HG03575 (cell line): ENCODE measurements at regions not wholly inside any gene's neighbourhood (a gene's known extent, or its start where the extent isn't known, plus 50 kb on each side); places are given as distances from the start of the nearest gene placed in this dataset.

ENCODE experiments used
- ATAC-seq: cut with Tn5 transposase; IDR thresholded peaks from one replicate; pipeline ENCODE4 v1.9.1; 2021; ENCODE audit not compliant: unreplicated experiment, insufficient number of reproducible peaks, low FRiP score; ENCODE audit errors: extremely low read depth

DNA sequence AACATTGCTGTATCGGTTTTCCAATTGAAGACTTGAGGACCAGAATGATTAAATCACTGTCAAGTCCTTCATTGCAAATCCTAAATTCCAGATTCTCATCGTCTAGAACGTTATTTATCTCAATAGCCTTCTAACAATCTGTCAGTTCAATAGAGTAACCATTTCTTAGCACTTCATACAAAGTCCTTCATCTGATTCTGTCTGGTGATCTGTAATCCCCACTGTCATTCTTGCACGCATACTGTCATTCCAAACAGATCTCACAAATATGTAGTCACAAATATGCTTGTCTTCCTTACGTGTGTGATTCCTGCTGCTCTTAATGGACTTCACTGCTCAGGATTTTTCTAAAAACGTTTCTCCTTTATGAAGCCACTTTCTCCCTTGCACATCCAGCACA lies 1197.5 kb downstream of the EFNB2 start:
- no peak for ATAC-seq

DNA sequence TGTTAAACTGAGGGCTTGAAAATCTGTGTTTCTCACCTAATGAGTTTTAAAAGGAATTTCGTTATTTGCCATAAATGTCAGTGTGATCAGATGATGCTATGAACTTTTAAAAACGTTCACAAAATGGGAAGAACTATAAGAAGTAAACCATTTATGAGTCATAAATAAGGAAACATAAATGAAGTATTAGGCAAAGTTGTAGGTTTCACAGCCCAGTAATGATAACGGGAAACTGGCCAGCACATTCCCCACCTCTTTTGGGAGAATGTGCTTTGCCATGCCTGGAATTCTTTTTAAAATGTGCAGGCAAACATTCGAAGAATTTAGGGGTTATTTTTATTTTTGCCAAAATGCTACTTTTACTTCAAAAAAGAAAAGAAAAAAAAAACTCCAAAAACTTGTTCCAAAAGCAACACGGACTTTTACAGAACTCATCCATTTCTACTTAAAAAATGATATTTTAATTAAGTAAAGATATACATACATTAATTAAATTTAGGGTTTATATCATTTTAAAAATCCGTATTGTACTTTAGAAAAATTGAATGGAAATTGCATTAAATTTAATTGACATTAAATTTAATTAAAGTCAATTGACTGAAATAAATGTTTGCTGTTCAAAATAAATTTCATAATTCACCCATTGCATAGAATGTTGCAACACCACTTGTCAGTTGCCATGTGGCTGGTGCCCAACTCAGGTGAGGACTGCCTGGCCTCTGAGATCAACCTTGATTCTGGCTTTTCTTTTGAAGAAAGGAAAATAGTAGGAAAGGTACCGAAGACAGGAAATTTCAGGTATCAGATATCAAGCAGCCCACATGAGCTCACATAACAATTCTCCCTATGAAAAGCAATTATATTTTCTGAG lies 1198.5 kb downstream of the EFNB2 start:
- no peak for ATAC-seq

DNA sequence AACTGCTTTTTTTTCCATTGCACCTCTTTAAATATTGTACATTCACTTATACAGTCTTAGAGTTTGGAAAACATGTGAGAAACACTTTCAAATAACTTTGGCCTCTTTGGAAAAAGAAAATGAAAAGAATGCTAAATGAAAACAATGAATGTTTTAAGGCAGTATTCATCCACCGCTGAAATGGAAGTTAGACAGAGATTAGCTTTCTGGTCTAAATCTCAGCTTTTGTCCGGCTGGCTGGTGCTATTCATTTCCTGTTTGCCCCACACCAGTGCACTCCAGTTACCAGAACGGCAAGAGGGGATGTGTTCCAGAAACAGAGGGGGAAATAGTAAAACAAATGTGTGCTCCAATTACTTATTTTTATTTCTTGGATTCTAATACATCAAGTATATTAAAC lies 1201.3 kb downstream of the EFNB2 start:
- ATAC-seq = no peak

GRCh38 chr13:105333416-105333815 lies 1202.0 kb downstream of the EFNB2 start:
- ATAC-seq = no peak

DNA sequence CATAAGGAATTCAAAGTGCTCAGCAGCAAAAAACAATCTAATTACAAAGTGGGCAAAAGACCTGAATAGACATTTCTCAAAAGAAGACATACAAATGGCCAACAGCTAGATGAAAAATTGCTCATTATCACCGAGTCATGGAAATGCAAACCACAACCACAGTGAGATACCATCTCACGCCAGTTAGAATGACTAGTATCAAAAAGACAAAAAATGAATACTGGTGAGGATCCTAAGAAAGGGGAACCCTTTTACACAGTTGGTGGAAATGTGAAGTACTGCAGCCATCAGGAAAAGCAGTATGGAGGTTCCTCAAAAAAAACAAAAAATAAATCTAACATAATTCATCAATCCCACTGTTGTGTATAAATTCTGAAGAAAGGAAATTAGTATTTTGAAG lies 1206.1 kb downstream of the EFNB2 start:
- ATAC-seq = no peak

DNA sequence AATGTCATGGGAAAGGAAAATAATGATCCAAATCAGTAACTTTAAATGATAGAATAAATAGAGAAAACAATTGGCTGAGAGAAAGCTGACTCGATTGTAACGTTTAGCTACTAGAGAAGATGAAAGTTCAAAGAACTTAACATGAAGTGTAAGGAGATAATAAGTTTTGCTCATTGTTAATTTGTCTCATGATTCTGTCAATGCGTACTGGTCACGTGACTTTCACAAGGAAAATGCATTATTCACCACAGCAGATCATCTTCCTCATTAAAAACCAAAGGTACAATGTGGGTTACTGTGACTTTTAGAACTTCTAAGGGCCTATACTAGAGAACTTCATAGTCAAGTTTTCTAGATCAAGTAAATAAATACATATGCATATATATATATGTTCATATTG lies 1207.2 kb downstream of the EFNB2 start:
- ATAC-seq = no peak

DNA sequence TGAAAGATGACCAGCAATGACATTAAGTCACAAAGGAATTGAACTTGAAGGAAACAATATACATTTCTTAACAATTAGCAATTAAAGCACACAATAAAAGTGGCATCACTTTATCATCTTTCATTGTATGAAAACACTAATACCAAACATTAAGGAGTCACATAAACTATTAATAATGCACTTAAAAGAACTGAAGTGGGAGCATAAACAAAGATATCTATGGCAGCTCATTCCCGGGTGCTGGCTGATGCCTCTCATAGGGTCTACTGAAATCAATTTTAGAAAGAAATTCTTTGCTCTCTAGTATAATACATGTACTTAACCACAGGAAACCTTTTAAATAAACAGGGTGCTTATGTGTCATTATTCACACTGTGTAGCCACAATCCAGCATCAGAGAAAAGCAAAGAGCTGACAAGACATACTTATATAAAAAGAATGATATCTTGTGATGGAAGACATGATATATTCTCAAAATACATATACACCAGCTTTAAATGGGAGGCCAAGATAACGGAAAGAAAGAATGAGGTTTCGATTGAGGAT lies 1207.8 kb downstream of the EFNB2 start:
- ATAC-seq = no peak

- no peak for ATAC-seq
Observed at GRCh38 chr13:105319875-105320274, 1215.6 kb downstream of the EFNB2 start.

GRCh38 chr13:105316731-105317130 lies 1218.7 kb downstream of the EFNB2 start:
- no peak for ATAC-seq

- no peak for ATAC-seq
Observed at GRCh38 chr13:105312906-105313305, 1222.6 kb downstream of the EFNB2 start.

GRCh38 chr13:105311094-105311493 lies 1224.4 kb downstream of the EFNB2 start:
- no peak for ATAC-seq

DNA sequence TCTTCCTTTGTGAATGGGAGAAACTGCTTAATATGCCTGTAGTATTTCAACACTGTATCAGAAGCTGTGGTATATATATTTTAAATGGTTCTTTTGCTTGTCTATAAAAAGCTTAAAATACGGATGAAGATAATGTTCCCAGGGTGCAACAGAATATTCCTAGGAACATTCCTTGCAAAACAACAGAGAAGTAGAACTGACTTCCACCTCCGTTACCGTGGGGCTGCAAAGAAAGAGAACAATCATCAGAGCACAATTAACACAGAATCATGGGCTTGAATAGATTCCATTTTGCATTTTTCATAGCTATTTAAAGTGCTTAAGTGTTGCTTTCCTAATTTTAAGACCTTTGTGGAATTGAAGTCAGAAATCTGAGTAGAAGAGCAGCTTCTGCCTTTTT lies 1227.7 kb downstream of the EFNB2 start:
- ATAC-seq = no peak

DNA sequence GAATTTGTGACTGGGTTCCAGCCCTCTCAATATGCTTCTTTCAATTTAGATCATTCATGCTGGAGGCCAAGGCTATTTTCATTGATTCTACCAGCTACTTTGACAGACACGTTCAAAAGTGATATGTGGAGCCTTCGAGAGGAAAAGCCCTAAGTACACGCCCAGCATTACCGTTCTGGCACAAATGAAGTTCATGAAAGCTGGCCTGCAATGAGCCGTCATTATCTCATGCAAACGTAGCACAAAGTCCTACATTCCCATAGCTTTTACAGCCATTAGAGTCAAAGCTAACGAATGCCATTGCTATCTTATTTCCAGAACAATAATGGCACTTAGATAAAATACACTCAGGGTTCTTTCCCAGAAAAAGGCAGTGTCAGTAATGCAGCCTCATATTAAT lies 1237.6 kb downstream of the EFNB2 start:
- no peak for ATAC-seq

DNA sequence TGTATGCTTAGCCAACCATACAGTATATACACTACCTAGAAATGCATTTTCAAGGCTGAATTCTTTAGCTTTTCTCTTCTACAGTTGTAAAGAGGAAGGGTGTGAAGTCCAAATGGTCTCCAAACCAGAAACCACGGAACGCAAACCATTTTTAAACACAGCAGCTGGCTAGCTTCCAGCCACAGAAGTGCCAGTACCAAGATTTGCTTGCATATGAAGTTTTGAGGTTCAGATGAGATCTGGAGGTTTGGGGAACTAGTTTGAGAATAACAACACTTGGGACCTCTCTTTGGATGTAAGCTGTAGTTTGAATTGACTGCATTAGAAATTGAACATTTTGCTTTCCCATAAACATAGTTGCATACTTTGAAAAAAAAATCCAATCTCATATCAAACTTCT lies 1243.5 kb downstream of the EFNB2 start:
- no peak for ATAC-seq

DNA sequence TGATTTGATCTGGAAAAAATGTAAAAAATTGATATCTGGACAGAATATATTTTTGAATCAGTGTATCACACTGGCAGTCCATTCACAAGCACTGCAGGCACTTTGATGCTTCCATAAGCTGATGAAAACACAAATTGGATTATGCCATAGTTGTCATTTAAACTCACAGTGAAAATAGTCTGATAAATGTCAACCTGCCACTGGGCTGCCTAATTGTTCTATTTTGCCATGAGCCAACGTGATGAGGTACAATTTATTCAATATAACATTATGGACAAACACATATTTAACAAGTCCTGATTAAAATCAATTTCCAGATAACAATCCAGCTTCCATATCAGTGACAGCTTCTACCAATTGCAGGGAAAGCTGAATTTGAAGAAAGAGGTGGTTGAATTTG lies 1244.9 kb downstream of the EFNB2 start:
- no peak for ATAC-seq

DNA sequence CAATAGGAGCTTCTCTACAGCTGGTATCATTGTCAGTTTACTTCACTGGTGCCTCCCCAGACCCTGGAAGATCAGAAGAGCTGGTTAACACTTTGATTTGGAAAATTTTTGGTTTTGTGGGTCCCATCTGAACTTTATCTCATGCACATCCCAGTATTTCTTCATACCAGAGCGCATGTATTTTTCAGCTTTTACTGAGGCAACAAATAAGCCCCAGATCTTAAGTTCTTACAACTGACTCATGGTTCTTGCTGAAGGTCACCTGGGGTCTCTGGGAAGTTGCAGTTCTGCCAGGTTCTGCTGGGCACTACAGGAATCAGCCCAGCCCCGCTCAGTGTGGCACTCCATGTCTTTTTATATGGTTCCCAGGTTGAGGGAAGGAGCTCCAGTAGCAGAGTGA lies 1249.9 kb downstream of the EFNB2 start:
- ATAC-seq = no peak

DNA sequence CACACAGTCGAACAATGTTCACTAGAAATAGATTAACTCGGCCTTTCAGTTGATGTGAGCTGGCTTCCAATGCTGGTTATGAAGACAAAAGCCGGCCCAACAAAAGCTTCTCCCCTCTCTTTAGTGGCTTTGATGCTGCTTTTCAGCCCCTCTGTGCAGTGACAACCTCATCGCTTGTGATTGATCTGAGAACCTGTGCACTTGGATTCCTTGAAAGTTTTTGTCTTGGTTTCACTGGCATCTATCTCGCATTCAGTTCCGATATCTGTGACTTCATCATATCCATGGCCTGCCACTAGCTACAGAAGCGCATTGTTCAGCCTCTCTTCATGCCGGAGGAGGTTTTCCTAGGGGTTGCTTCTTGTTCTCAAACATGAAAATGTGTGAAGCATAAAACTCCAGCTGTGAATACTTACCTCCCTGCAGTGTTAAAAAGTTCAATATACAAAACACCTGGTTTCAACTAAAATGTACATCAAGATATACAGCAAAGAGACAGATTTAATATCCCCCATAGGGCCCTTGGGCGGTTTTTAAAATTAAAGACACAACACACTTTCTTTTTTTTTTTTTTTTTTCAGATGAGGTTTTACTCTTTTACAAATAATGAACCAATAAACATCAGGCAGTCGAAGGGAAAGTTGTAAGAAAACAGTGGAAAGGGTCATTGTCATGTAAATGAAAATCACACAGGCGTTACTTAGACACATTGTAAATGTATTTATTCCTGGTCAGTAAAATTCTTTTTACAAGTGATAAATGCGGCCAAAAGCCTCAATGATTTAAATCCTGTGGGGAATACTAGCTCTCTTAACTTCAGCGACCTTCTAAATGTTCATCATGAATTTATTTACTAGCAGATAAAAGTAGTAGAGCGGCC lies 1252.8 kb downstream of the EFNB2 start:
- no peak for ATAC-seq

GRCh38 chr13:105278943-105279381 lies 1256.5 kb downstream of the EFNB2 start:
- ATAC-seq = no peak

- no peak for ATAC-seq
Observed at GRCh38 chr13:105276571-105276970, 1258.9 kb downstream of the EFNB2 start.
